ENCODE measurements at regions not wholly inside any gene's neighbourhood (a gene's known extent, or its start where the extent isn't known, plus 50 kb on each side); places are given as distances from the start of the nearest gene placed in this dataset.

DNA sequence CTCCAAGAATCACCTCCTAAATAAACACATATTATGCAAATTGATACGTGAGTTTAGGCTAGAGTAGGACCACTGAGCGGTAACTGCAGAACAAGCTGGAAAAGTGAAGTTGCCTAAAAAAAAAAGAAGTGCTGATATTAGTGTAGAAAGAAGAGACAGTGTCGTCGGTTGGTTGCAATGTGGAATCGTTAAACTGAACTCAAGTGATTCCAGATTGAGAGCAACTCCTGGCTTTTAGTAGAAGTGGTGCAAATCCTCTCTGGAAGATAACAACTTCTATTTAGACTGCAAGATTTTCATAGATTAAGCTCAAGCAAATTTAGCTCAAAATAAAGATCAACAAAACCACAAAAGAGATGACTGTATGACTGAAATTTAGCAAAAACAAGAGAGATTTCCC lies 97.0 kb upstream of the PGR start:
- no peak for FAIRE-seq
- no peaks in the 10 kb centered on the region for H3K27me3 ChIP-seq (ENCODE audit: control insufficient read depth in 2 of 2, insufficient read depth in 2 of 2, low read length in 2 of 2)
- no peaks in the 10 kb centered on the region for H3K4me1 ChIP-seq (replicated peaks in 1 of 2; ENCODE audit: control insufficient read depth in 2 of 2, insufficient read depth in 2 of 2, low read length in 2 of 2)
- H3K4me2 ChIP-seq (ENCODE audit: insufficient read depth, low read length), result no peak overlapping the region
- intact Hi-C loops (cut with micrococcal nuclease), result no loop called here
- no peaks in the 10 kb centered on the region for H3K36me3 ChIP-seq (ENCODE audit: control insufficient read depth, insufficient read depth, low read length)
- in situ Hi-C loops (cut with MboI), result no loop called here
- no peak overlapping the region for H2AFZ ChIP-seq (ENCODE audit: low read depth, low read length)
- DNase-seq (ENCODE audit: extremely low read depth in 1 of 4, low spot score in 3 of 4), result no peak
- H3K4me3 ChIP-seq, result no peak overlapping the region
- ChIA-PET POLR2A (no interaction called here), CTCF (ENCODE audit: low intra/inter-chr PET ratio) (no interaction called here)
- no peaks in the 10 kb centered on the region; the same call in 1 of the 2 replicates for H3K9me3 ChIP-seq (replicated peaks; ENCODE audit: control insufficient read depth, insufficient read depth, low read depth, low read length)
- H4K20me1 ChIP-seq (replicated peaks; ENCODE audit: control insufficient read depth, insufficient read depth, low read length), result no peaks in the 10 kb centered on the region
- H3K27ac ChIP-seq (ENCODE audit: extremely low read depth, low read depth, low read length), result no peak overlapping the region
- no peak overlapping the region for H3K9ac ChIP-seq (ENCODE audit: insufficient read depth in 1 of 2, low read depth in 2 of 2, low read length in 2 of 2)
- no peaks in the 10 kb centered on the region for H3K9me1 ChIP-seq (ENCODE audit: control insufficient read depth, insufficient read depth, low read length)
- no peaks in the 10 kb centered on the region for H3K79me2 ChIP-seq (ENCODE audit: control insufficient read depth, insufficient read depth, low read length)
- no TSS peak for BruUV-seq (replicated peaks)
- WGBS (ENCODE audit: insufficient coverage, low coverage, missing lambda C conversion rate), result 22% methylated on average over 5 of the region's 5 CpGs
- no peak for ATAC-seq
- TF ChIP-seq ZNF778 (CRISPR knock-in tag; IDR thresholded peaks at IDR 0.05), result no peak
- TF ChIP-seq MYC (IDR thresholded peaks at IDR 0.05; ENCODE audit: low read depth, low read length), result no peak
- no peak for TF ChIP-seq MYC (CRISPR knock-in tag; IDR thresholded peaks at IDR 0.05; ENCODE audit: borderline replicate concordance, low read depth)
- TF ChIP-seq, protein P1, sequence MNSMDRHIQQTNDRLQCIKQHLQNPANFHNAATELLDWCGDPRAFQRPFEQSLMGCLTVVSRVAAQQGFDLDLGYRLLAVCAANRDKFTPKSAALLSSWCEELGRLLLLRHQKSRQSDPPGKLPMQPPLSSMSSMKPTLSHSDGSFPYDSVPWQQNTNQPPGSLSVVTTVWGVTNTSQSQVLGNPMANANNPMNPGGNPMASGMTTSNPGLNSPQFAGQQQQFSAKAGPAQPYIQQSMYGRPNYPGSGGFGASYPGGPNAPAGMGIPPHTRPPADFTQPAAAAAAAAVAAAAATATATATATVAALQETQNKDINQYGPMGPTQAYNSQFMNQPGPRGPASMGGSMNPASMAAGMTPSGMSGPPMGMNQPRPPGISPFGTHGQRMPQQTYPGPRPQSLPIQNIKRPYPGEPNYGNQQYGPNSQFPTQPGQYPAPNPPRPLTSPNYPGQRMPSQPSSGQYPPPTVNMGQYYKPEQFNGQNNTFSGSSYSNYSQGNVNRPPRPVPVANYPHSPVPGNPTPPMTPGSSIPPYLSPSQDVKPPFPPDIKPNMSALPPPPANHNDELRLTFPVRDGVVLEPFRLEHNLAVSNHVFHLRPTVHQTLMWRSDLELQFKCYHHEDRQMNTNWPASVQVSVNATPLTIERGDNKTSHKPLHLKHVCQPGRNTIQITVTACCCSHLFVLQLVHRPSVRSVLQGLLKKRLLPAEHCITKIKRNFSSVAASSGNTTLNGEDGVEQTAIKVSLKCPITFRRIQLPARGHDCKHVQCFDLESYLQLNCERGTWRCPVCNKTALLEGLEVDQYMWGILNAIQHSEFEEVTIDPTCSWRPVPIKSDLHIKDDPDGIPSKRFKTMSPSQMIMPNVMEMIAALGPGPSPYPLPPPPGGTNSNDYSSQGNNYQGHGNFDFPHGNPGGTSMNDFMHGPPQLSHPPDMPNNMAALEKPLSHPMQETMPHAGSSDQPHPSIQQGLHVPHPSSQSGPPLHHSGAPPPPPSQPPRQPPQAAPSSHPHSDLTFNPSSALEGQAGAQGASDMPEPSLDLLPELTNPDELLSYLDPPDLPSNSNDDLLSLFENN (IDR thresholded peaks at IDR 0.05; ENCODE audit: low read depth in 2 of 2, low read length in 2 of 2), result no peak
- TF ChIP-seq, protein P2, sequence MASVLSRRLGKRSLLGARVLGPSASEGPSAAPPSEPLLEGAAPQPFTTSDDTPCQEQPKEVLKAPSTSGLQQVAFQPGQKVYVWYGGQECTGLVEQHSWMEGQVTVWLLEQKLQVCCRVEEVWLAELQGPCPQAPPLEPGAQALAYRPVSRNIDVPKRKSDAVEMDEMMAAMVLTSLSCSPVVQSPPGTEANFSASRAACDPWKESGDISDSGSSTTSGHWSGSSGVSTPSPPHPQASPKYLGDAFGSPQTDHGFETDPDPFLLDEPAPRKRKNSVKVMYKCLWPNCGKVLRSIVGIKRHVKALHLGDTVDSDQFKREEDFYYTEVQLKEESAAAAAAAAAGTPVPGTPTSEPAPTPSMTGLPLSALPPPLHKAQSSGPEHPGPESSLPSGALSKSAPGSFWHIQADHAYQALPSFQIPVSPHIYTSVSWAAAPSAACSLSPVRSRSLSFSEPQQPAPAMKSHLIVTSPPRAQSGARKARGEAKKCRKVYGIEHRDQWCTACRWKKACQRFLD (CRISPR knock-in tag; IDR thresholded peaks at IDR 0.05), result no peak
- TF ChIP-seq ELF2 (CRISPR knock-in tag; IDR thresholded peaks at IDR 0.05), result no peak
- TF ChIP-seq GATAD2B (IDR thresholded peaks at IDR 0.05; ENCODE audit: borderline replicate concordance), result no peak
- no peak for TF ChIP-seq XRCC4 (IDR thresholded peaks at IDR 0.05; ENCODE audit: extremely low read depth, insufficient read depth, insufficient read length)
- no peak for TF ChIP-seq SMAD3 (CRISPR knock-in tag; conservative IDR thresholded peaks at IDR 0.05)
- no peak for TF ChIP-seq JUN (IDR thresholded peaks at IDR 0.05; ENCODE audit: borderline replicate concordance, low read depth, low read length)
- no peak for TF ChIP-seq JUN (CRISPR knock-in tag; IDR thresholded peaks at IDR 0.05; ENCODE audit: borderline replicate concordance)
- TF ChIP-seq ADNP (tag; IDR thresholded peaks at IDR 0.05), result no peak
- no peak for TF ChIP-seq DEAF1 (CRISPR knock-in tag; IDR thresholded peaks at IDR 0.05)
- TF ChIP-seq CLOCK (CRISPR knock-in tag; IDR thresholded peaks at IDR 0.05; ENCODE audit: borderline replicate concordance), result no peak
- TF ChIP-seq OTX1 (CRISPR knock-in tag; IDR thresholded peaks at IDR 0.05), result no peak
